GM18858 (cell line): ENCODE measurements at regions not wholly inside any gene's neighbourhood (a gene's known extent, or its start where the extent isn't known, plus 50 kb on each side); places are given as distances from the start of the nearest gene placed in this dataset.
"Not testable (repeated sequence)": the region's sequence is repeated elsewhere in the genome, so short reads cannot be mapped to it uniquely, and the experiment has no call there.

Source experiments
- ATAC-seq: cut with Tn5 transposase; IDR thresholded peaks from one replicate; pipeline ENCODE4 v1.9.1; 2021; ENCODE audit not compliant: unreplicated experiment

DNA sequence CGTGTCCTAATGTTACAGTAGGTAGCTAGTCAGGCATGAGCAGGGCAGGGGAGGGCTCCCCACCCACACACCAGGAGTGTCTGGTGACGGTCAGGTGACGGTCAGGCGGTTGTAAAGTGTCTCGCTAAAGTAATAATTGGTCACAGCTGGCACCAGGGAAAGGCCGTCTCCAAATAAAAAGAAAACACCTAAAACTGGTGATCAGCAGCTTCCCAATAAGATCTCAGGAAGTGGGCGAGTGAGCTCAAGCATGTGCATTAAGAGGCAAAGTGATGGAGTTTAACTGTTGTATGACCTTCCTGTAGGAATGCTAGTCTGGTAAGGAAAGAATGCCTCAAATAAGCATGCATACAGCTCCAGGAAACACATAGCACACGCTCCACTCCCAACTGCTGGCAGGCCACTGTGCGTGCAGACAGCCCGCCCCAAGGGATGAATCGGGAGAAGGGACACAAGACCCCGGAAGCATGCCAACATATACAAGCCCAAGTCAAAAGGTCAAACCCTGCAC, 177.1 kb downstream of the RNF144A start:
- no peak for ATAC-seq

DNA sequence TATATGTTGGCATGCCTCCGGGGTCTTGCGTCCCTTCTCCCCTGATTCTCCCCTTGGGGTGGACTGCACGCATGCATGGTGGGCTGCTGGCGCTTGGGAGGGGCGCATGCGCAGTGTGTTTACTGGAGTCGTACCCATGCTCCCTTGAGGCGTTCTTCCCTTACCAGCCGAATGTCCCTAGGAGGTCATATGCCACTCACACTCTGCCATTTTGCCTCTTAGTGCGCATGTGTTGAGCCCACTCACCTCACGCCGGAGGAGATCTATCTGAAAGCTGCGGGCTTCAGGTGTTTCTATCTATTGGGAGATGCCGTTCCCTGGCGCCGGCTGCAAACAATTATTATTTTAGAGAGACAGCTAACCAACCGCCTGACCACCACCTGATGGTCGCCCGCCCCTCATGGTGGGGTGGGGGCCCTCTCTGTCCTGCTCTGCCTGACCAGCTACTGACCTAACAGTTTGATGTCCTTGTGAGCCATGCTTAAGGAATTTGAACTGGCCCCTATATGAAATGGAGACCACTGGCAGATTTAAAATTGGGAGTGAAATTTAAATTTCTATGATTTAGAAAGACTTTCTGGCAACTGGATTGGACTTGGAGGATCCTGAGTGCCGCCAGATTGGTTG, 179.6 kb downstream of the RNF144A start:
- ATAC-seq: no peak

DNA sequence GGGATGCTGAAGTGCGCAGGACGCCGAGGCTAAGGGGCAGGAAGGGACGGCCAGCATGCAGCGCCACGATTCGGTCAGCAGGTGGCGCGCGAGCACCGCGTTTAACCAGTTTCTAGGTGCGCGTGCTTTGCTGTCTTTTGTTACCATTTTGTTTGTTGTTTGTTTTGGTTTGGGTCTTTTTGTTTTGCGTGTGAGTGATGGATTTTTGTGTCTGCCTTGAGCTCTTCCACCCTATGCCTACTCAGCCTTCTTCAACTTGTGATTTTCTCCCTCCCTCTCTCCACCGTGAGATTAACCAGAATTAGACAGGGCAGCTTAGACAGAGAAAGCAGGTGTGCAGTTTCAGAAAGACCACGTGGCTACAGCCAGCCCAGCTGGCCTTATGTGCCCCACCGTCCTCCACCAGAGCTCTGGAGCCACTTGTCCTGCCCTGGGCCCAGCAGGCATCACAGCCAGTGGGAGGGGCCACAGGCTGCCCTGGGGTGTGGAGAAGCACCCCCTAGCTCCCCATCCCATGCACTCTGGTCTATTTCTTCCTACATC, 180.2 kb downstream of the RNF144A start:
- peak; percentile 82 for ATAC-seq

DNA sequence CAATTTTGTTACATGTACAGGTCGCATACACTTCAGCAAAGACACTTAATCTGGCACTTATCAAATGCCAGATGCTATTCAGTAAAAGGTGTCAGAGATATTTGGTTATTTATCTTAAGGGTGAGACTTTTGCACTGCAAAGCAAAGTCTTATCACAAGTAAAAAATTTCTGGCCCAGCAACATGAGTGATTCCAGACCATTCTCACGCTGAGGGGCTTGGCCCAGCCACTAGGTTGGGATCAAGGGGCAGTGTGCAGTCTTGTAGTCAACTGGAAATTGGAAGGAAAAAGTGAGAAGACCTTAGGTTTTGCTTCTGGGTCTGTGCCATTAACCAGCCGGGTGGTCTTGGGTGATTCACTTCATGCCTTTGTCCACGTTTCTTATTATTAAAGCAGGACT, 181.6 kb downstream of the RNF144A start:
- ATAC-seq: no peak

DNA sequence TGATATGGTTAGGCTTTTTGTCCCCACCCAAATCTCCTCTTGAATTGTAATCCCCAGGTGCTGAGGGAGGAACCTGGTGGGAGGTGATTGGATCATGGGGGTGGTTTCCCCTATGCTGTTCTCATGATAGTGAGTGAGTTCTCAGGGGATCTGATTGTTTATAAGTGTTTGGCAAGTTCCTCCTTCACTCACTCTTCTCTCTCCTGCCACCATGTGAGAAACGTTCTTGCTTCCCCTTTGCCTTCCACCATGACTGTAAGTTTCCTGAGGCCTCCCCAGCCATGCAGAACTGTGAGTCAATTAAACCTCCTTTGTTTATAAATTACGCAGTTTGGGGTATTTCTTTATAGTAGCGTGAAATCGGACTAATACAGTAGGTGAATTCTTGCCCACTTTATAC, 182.5 kb downstream of the RNF144A start:
- not testable (repeated sequence) for ATAC-seq

DNA sequence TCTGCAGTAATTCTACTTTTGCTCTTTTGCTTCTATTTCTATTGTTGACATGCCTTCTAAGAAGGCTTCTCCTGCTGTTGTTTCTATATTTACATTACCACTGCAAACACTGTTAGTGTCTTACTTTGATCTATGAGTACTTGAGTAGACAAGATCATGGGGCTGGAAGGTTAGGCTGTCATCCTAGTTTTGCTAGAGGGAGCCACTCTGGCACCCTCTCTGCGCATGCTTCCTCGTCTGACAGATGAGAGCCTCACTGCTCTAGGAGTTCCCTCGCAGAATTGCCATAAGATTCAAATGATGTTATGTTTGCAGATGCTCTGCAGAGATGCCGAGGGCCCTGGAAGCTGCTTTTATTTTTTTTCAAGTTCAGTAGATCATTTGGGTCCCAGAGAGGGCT, 185.6 kb downstream of the RNF144A start:
- ATAC-seq: no peak

DNA sequence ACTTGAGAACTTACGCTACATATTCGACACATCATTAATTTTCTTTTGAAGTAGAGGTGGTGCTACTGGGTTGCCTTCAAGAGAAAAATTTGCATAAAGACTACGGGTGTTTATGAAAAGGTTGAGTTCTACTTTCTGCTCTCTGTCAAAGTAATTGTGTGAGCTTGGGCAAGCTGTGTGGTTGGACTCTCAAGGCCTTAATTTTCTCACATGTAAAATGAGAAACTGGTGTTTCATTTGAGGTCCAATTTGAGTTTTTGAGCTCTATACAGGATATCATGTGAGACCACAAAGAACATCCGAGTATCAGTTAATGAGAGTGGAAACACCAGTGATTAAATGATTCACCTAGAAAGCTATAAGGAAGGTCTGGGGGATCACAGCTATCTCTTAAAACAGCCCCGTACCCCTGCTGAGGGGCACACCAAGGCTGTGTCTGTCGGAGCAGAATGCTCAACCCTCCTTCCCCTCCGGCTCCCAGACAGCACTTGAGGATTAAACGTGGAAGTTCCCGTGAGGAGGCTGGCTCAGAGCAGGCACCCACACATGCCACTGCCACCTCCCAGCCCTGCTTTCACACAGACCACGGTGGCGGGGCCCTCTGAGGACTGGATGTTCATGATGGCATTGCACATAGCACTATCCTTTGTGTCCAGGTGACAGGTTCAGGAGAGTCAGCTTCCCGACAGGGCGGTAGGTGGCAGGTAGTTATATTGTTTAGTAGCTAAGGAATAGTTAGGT, 191.8 kb downstream of the RNF144A start:
- ATAC-seq: no peak

DNA sequence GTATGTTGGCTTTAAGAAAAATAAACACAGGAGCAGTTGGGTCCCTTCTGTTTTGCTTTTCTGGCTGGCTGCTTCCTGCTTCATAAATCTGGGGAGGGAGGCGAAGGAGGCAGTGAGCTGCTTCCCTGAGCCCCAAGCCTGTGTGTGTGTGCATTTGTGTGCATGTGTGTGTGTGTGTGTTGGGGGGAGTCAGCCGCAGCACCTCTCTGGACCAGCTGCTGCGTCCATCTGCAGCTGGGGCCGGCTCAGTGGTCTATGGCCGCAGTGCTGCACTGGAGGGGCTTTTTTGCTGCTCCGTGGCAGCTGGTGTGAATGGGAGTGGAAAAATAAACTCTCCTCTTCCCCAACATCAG, 192.3 kb downstream of the RNF144A start:
- no peak for ATAC-seq

DNA sequence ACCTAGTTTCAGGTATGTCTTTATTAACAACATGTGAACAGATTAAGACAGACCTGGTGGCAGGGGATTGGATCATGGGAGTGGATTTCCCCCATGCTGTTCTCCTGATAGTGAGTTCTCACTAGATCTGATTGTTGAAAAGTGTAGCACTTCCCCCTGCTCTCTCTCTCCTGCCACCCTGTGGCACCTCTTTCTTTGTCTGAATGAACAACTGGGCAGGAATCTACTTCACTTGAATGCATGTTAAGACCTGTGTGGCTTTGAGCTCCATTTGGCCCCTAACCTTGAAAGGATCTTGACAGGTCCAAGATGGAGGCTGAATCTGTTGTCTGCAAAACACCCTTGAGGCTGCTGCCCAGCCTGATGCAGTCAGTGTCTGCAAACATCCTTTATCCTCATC, 194.4 kb downstream of the RNF144A start:
- ATAC-seq: no peak

DNA sequence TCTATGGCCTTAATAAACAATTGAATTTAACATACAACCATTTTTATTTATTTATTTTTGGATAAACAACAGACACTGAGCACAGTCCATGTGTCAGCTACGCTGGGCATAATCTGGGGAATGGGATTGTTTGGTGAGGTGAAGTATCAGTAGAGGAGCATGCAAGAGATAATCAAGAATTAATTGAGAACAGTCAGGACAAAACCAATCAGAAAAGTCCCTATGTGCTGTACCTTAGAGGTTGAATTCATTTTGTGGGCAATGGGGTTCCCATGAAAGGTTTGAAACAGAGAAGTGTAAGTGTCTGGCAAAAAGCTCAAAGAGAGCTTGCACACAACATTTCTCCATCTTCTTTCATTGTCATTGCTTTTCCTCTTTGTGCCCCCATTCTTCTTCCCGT, 198.2 kb downstream of the RNF144A start:
- no peak for ATAC-seq

DNA sequence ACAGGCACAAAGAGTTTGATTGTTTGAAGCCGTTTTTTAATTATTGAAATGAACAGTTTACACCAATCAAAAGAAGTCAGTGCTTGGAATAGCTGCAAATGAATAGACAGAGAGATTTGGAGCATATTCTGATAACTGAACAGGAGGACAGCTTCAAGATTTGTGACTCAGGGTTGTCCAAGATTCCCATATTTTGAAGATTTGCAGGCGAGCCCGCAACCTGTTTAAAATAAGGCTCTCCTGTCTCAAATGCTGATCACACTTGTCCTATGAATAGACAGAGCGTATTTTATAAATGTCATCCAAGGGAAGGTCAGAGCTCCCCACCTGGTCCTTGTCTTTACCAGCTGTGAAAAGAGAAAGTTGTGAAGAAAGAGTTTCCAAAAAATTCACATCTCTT, 198.7 kb downstream of the RNF144A start:
- ATAC-seq: no peak

DNA sequence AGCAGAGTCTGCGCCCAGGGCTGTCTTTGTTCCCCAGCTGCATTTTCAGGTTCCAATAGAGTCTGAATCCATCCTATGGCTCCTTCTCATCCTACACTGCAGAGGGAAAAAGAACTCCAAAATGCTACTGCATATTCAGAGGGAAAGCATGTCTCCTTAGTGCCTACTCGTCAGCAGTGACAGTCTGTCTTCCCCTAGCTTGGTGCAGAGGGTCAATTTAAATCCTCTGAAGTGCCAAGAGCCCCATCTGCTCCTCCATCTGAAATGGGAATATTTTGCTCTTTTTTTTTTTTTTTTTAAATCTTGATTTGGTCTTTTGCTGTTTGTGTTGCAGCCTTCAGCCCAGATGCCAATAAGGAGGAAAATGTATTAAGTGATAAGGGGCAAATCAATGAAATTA, 199.3 kb downstream of the RNF144A start:
- ATAC-seq: no peak

DNA sequence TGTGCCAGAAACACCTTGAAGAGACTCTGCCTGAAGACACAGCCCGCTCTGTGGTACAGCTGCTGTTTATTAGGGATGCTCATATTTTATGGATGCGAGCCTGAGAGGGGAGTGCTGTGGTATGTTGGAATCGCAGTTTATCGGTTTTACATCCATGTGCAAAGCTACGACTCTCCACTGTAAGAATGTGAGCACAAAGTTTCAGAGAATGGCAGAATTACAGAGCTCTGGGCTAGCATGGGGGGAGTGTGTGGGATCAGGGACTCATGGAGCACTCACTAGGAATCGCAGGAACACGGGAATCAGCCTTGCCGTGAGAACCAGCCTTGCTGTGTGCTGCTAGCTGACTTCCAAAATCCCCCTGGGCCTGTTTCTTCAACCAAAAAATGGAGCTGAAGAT, 199.9 kb downstream of the RNF144A start:
- no peak for ATAC-seq

DNA sequence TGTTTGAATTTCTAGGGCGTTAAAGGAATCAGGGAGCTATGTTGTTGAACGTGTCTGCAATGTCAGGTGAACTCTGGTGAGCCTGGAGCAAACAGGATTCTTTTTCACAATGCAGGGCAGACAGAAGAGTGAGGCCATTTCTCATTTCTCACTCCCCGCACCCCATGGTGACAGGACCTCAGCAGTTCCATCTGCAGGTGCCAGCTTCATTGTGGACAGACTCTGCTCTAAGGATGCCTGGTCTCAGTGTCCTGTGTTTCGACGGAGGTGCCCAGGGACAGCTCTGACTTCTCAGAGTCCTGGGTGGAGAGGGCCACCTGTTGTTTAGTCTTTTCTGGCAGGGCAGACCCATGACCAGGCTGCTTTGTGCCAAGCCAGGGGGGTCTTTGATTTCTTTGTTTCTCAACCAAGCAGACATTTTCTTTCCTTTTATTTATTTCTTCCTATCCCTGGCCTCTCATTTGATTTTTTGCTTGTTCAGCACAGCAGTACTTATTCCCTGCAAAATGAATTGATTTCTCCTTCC, 201.5 kb downstream of the RNF144A start:
- no peak for ATAC-seq

DNA sequence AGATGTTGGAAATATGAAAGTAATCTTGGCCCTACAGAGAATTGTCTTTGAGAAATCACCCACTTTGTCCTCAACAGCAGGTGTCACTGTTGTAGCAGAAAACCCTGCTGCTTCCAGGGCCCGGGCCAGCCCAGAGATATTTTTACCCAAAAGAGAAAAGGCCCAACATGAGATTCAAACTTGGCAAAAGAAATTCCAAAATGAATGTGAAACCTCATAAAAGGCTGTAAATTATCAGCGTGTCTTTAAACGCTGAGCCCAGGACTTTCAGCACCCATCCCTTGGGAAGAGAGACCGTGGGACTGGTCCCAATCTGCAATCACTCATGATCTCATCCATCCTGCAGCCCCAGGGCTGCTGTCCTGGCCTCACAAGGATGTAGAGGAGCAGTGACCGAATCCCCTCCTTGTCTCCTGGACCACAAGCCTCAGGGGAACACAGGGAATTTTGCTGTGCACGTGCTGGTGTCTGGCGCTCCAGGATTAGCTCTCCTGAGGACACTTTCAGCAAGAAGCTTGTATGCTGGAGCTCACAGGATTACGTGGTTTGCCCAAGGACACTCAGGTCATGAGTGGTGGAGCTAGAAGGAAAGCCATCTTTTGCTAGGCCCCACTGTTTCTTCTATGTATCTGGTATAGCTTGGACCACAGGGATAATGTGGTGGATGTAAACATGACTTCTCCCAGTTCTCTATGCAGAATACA, 202.1 kb downstream of the RNF144A start:
- ATAC-seq: no peak

DNA sequence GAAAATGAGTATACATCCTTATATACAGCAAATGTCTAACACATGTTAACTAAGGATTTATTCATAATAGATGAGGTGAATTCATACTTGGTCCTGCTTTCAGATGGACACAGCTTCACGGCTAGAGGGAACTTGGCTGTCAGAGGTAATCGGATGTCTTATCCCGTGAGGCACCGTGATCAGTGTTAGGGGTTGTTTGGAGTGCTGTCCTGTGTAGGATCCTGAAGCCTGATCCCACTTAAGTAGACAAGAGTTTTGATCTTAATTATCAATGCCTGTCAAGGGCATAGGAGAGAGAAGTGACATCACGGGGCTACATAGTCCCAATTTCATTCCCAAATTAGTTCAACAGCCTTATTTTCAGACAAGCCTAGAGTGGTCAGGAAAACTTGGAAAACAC, 204.6 kb downstream of the RNF144A start:
- ATAC-seq: no peak

DNA sequence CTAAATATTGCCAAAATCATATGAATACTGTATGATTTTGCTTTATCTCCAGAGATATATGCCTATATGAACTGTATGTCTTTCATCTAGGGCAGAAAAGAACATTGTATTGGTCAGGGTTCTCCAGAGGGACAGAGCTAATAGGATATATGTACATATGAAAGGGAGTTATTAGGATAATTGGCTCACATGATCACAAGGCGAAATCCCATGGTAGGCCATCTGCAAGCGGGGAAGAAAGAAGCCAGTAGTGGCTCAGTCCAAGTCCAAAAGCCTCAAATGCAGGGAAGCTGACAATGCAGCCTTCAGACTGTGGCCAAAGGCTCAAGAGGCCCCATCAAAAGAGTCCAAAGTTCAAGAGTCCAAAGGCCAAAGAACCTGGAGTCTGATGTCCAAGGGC, 209.9 kb downstream of the RNF144A start:
- ATAC-seq: no peak

DNA sequence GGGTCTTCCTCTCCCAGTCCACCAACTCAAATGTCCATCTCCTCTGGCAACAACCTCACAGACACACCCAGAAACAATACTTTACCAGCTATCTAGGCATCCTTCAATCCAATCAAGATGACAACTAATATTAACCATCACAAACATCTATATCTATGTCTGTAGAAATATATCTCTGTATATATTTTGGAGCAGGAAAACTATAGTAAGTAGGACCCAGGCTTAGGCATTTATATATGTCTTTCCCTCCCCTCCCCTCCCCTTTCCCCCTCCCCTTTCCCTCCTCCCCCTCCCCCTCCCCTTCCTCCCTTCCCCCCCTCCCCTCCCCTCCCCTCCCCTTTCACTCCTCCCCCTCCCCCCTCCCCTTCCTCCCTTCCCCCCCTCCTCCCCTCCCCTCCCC, 210.5 kb downstream of the RNF144A start:
- ATAC-seq: no peak

DNA sequence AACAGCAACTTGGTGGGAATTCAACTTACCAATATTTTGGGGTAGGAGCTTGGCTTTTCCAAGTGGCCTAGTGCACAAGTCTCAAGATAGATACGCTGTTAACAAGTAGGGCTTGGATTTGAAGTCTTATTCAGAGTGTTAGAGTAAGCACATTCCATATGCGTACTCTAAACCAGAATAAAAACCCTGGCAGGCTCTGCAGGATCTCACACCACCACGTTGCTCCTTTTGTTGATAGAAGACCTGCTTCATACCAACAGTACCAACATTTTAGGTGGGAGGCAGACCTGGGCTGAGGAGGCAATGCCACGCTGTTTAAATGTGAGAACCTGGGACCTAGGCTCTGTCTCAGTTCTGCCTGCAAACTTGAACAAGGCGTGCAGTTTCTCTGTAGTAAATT, 214.0 kb downstream of the RNF144A start:
- ATAC-seq: no peak

DNA sequence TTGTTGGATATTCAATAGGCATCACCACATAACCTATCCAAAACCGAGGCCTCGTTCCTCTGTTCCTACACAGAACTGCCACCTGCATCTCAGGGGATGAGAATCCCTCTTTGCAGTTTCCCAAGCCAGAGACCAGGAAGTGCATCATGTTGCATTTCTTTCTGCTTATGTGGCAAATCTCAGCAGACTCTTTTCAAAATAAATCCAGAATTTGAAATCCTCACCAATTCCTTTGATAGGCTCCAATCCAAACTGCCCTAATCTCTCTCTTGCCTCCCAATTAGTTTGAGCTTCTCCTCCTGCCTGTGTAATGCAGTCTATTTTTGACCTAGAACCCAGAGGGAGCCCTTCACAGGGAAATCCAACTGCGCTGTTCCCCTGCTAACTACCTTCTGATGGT, 215.5 kb downstream of the RNF144A start:
- ATAC-seq: no peak

DNA sequence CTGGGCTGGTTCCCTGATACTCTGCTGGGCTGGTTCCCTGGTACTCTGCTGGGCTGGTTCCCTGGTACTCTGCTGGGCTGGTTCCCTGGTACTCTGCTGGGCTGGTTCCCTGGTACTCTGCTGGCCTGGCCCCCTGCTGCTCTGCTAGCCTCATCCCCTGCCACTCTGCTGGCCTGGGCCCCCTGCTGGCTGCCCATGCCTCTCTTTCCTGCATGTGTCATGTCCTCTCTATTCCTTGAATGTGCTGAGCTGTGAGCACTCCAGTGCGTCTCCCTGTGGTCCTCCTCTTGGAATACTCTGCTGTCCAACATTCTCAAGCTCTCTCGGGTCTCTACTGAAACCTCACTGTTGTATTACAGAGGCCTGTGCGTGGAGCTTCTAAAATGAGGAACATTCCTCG, 216.3 kb downstream of the RNF144A start:
- no peak for ATAC-seq

DNA sequence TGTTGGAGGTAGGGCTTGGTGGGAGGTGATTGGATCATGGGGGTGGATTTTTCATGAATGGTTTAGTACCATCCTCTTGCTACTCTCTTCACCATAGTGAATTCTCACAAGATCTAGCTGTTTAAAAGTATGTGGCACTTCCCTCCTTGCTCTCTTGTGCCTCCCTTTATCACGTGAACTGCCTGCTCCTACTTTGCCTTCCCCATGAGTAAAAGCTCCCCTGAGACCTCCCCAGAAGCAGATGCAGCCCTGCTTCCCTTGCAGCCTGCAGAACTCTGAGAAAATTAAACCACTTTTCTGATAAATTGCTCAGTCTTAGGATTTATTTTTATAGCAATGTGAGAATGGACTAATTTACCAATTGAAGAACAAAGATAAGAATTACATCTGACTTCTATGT, 223.1 kb downstream of the RNF144A start:
- no peak for ATAC-seq
